Large intestine (tissue), 3 donors: ENCODE measurements at regions not wholly inside any gene's neighbourhood (a gene's known extent, or its start where the extent isn't known, plus 50 kb on each side); places are given as distances from the start of the nearest gene placed in this dataset.
"Not testable (repeated sequence)": the region's sequence is repeated elsewhere in the genome, so short reads cannot be mapped to it uniquely, and the experiment has no call there.

Experiments used
- DNase-seq, 2 donors: peaks; one replicate each; pipeline versions ENCODE4 v3.0.0 to v3.0.0-alpha.2; 2013
- H3K27ac ChIP-seq: one replicate; pipeline ENCODE4 v1.5.1; 2013; ENCODE audit warnings: low read length
- H3K27me3 ChIP-seq: 2 replicates; pipeline ENCODE4 v1.6.1; 2013; ENCODE audit warnings: low read length; ENCODE audit not compliant: control insufficient read depth, insufficient read depth
- H3K36me3 ChIP-seq: 2 replicates; pipeline ENCODE4 v1.6.1; 2013; ENCODE audit warnings: low read length; ENCODE audit not compliant: control insufficient read depth, insufficient read depth
- H3K4me1 ChIP-seq: one replicate; pipeline ENCODE4 v1.6.1; 2013; ENCODE audit warnings: low read length; ENCODE audit not compliant: control insufficient read depth, insufficient read depth
- H3K4me3 ChIP-seq: one replicate; pipeline ENCODE4 v1.5.1; 2013; ENCODE audit warnings: low read length
- H3K9me3 ChIP-seq: one replicate; pipeline ENCODE4 v1.6.1; 2013; ENCODE audit warnings: mild to moderate bottlenecking, low read depth, low read length, moderate library complexity; ENCODE audit not compliant: control insufficient read depth
- WGBS: methylation state at CpG from one replicate; pipeline ENCODE4 v1.1.5; 2013; ENCODE audit warnings: low lambda C conversion rate; ENCODE audit not compliant: insufficient coverage; 5-methylcytosine and 5-hydroxymethylcytosine counted together

DNA sequence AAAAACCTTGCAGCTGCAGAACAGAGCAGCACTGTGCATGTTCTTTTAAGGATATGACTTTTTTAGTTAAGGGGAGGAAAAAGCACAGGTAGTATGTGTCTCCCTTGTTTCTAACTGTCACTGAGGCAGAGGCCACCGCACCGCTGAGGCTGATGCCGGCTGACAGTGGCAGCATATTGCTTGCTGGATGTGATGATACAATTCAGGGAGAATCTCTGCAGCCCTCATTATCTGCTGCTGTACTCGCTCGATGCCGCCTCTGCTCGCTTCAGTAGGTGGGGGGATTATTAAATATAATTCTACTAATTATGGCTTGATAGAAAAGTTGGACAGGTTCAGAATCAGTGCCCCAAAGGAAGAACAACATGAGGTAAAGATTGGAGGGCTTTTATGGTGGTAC, 378.8 kb upstream of the NOCT start:
- no peak overlapping the region for H3K4me3 ChIP-seq
- no peak overlapping the region for H3K27ac ChIP-seq
- H3K36me3 ChIP-seq, result no peaks in the 10 kb centered on the region
- H3K4me1 ChIP-seq, result no peaks in the 10 kb centered on the region
- no CpG with 5 or more reads among the region's 7 CpGs for WGBS
- DNase-seq, result no peak
- no peaks in the 10 kb centered on the region for H3K9me3 ChIP-seq
- no peaks in the 10 kb centered on the region for H3K27me3 ChIP-seq

DNA sequence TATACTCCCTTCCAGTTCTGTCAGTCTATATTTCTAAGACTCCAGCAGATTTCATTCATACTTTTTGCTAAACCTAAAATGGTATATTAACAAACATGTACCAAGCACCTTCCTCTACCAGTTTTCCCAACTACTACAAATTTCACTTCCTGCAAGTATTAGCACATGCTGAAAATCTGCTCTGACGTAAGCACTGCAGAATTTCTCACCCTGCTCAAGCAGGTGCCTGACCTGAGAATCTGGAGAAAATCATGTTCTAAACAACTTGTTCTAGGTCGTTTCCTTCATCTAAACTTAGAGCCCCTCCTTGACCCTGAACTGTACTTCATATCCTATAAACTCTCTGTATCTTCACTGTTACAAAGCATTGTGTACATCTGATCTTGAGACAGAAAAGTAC, 380.7 kb upstream of the NOCT start:
- Histone ChIP-seq H3K4me3 (no peak overlapping the region), H3K27ac (no peak overlapping the region), H3K36me3 (no peaks in the 10 kb centered on the region), H3K27me3 (no peaks in the 10 kb centered on the region), H3K4me1 (no peaks in the 10 kb centered on the region), H3K9me3 (no peaks in the 10 kb centered on the region)
- WGBS, result no CpG with 5 or more reads among the region's 2 CpGs
- DNase-seq, result no peak

DNA sequence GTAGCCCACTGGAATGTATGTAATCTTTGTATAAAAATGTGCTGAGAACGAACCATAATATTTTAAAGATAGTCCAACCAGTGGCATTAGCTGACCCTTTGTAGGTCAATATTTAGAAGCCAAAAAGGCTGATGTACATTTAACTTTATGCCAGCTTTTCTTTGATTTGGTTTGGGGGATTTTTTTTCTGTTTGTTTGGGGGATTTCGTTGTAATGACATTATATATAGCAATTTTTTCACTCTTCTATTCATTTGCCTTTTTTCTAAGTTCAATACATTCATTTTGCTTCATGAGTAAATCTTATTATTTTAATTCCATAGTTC, 382.0 kb upstream of the NOCT start:
- 83% methylated on average over 2 of the region's 2 CpGs for WGBS
- Histone ChIP-seq H3K27ac (no peak overlapping the region), H3K27me3 (no peaks in the 10 kb centered on the region), H3K9me3 (no peaks in the 10 kb centered on the region), H3K4me3 (no peak overlapping the region), H3K36me3 (no peaks in the 10 kb centered on the region), H3K4me1 (no peaks in the 10 kb centered on the region)
- no peak for DNase-seq

DNA sequence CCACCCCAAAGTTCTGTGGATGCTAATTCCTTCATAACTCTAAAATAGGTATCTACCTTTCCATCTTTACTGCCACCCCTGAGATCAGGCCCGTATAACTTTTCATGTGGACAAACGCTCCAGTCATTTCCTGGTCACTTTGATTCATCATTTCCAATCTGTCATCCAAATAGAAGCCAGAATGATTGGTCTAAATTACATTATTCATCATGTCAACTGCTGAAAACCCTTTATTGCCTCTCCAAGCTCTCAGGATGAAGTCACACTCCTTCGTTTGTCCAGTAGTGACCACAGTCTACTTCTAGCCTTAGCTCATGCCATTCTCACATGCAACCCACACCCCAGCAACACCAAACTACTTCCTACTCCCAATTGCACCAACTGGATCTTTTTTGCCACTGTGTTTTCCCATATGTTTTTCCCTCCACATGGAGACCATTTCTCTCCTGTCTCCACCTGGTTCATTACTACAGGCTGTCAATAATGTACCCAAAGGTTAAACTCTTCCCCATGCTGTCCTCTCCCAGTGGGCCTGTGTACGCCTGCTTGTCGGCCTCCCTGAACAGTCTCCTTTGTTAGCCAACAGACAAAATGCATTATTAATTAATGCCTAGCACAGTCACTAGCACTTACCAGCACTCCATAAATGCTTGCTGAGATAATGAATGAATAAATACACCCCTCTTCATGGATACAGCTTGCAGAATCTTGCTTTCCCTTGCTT, 382.6 kb upstream of the NOCT start:
- 81% methylated on average over 2 of the region's 5 CpGs for WGBS
- DNase-seq, result no peak
- Histone ChIP-seq H3K9me3 (no peaks in the 10 kb centered on the region), H3K36me3 (no peaks in the 10 kb centered on the region), H3K27ac (no peak overlapping the region), H3K4me1 (no peaks in the 10 kb centered on the region), H3K27me3 (no peaks in the 10 kb centered on the region), H3K4me3 (no peak overlapping the region)

DNA sequence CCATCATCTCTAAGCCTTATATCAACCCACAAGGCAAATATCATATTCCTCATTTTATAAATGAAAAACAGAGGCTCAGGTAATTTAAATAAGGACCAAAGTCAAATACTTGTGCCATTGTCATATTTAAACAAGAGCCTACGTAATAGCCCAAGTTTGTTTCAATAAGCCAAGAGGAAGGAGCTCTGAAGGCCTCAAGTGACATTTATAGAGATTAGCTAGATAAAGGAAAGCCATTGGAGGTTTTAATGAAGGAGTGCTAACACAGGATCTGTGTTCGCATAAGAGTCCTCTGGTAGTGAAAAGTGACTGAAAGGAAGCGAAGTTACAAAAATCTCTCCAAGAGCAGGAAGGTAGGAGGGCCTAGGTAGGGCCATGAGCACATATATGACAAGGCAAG, 384.9 kb upstream of the NOCT start:
- H3K36me3 ChIP-seq, result no peaks in the 10 kb centered on the region
- H3K4me1 ChIP-seq, result no peaks in the 10 kb centered on the region
- no peaks in the 10 kb centered on the region for H3K27me3 ChIP-seq
- 90% methylated on average over 3 of the region's 3 CpGs for WGBS
- DNase-seq, result no peak
- no peak overlapping the region for H3K4me3 ChIP-seq
- H3K27ac ChIP-seq, result no peak overlapping the region
- no peaks in the 10 kb centered on the region for H3K9me3 ChIP-seq

DNA sequence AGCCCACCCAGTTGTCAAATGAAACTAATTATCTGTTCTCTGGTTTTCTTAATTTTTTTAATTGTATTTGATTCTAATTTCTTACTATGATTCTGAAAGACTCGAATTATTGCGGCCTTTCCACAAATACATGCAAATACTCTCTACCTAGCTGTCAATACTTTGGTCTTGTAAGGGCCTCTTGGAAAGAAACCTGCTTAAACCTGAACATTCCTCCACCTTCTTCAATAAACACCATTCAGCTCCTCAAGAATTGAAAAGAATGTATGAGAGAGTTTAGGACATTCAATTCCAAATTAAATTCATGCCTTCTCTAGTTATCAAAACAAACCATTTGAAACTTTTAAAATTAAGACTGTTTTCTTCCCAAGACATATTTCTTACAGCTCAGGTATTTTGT, 385.9 kb upstream of the NOCT start:
- Histone ChIP-seq H3K4me3 (no peak overlapping the region), H3K9me3 (no peaks in the 10 kb centered on the region), H3K27ac (no peak overlapping the region), H3K27me3 (no peaks in the 10 kb centered on the region), H3K4me1 (no peaks in the 10 kb centered on the region), H3K36me3 (no peaks in the 10 kb centered on the region)
- WGBS, result 100% methylated on average over 1 of the region's 2 CpGs
- DNase-seq, result no peak

DNA sequence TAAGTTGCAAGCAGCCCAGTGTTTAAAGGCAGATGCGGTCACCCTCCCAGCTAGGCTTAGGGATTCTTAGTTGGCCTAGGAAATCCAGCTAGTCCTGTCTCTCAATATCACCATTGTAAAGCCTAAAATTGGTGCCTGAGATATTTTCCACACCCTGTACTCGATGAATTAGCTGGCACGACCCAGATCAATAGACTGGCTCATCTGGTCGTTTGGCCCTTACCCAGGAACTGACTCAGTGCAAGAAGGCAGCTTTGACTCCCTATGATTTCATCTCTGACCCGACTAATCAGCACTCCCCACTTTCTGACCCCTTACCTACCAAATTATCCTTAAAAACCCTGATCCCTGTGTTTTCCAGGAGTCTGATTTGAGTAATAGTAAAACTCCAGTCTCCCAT, 384.9 kb upstream of the SLC7A11 start:
- no peak overlapping the region for H3K4me3 ChIP-seq
- H3K9me3 ChIP-seq, result no peaks in the 10 kb centered on the region
- H3K36me3 ChIP-seq, result no peaks in the 10 kb centered on the region
- H3K27ac ChIP-seq, result no peak overlapping the region
- H3K27me3 ChIP-seq, result no peaks in the 10 kb centered on the region
- no peaks in the 10 kb centered on the region for H3K4me1 ChIP-seq
- WGBS, result no CpG with 5 or more reads among the region's 5 CpGs
- DNase-seq, result no peak

DNA sequence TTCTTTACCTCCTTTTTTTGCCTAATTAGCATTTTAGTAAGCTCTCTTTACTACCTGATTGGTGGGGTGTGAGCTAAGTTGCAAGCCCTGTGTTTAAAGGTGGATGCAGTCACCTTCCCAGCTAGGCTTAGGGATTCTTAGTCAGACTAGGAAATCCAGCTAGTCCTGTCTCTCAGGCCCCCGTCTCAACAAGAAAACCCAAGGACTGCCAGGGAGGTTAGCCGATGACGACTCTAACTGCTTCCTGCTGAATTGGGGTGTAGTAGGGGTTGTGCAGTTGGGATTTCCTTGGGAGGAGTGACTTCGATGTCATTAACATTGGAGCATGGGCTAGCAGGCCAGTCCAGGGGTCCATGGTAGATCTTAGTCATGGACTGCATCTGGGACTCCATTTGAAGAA, 380.2 kb upstream of the SLC7A11 start:
- not testable (repeated sequence) for H3K27me3 ChIP-seq, H3K27ac ChIP-seq, H3K9me3 ChIP-seq, H3K4me3 ChIP-seq, DNase-seq, H3K36me3 ChIP-seq, H3K4me1 ChIP-seq
- no CpG with 5 or more reads among the region's 4 CpGs for WGBS

DNA sequence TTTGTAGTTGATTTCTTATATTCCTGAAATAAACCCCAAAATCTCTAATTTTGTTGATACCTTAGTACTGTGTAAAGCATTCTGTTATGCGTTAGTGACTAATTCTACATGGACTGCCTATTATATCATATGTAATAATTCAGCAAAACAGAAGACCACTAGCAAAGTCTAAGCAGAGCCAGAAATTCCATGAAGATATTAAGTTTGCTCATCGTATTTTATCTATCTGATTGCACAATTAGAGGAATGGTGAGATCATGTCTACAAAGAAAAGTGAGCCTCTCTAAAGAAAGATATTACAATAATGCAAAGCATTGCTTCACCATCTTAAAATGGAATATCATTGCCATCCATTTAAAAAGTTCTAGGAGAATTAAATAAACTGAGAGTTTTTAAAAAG, 374.6 kb upstream of the SLC7A11 start:
- H3K4me1 ChIP-seq, result no peaks in the 10 kb centered on the region

DNA sequence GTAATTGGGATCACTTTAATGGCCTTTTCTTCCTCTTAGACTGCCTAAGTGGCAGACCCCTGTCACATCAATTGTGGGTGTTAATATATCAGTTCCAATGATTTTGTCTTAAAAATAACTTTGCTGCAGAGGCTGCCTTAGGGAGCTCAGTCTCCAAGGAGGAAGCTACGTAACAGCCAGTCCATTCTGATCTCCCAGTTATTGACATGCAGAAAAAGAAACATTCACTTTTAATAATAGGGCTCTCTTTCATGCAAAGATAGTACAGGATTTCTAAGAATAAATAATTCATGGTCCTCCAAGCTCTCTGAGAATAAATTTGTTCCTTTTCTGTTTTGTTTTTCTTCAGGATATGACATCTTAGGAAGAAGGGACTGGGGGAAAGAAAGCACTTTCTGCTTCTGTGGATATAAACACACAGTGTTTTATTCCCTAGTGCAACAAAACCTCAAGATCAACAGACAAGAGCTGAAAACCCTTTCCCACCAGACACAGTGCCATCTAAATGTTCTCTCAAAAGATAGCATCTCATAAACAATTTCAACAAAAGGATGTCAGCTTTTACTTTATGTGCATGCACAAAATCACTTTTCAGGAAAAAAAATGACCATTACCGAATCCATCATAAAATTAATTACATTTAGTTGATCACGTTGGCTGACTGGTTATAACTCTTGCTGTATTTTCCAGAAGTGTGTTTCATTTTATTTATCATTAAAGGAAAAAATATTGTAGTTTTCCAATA, 372.4 kb upstream of the SLC7A11 start:
- 80% methylated on average over 1 of the region's 3 CpGs for WGBS

More for the DNA sequence above, 374.6 kb upstream of the SLC7A11 start:
- Histone ChIP-seq H3K36me3 (no peaks in the 10 kb centered on the region), H3K27ac (no peak overlapping the region), H3K27me3 (no peaks in the 10 kb centered on the region), H3K9me3 (no peaks in the 10 kb centered on the region), H3K4me3 (no peak overlapping the region)
- 86% methylated on average over 1 of the region's 2 CpGs for WGBS
- DNase-seq, result no peak

DNA sequence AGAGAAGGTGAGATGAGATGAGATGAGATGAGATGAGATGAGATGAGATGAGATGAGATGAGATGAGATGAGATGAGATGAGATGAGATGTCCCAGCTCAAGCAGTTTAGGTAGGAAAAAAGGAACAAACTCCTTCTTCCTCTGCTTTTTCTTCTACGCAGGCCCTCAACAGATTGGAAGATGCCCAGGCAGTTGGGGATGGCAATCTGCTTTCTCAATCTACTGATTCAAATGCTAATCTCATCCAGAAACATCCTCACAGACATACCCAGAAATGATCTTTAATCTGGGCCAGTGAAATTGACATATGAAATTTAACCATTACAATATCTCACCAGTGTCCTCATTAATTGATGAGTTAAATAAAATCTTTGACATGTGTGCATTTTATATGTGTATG, 370.3 kb upstream of the SLC7A11 start:
- H3K27ac ChIP-seq, result no peak overlapping the region
- DNase-seq, result no peak
- no peaks in the 10 kb centered on the region for H3K27me3 ChIP-seq
- no peaks in the 10 kb centered on the region for H3K36me3 ChIP-seq
- H3K9me3 ChIP-seq, result no peaks in the 10 kb centered on the region
- H3K4me3 ChIP-seq, result no peak overlapping the region
- no CpG with 5 or more reads among the region's 1 CpG for WGBS
- no peaks in the 10 kb centered on the region for H3K4me1 ChIP-seq

More for the DNA sequence above, 372.4 kb upstream of the SLC7A11 start:
- Histone ChIP-seq H3K36me3 (no peaks in the 10 kb centered on the region), H3K9me3 (no peaks in the 10 kb centered on the region), H3K4me3 (no peak overlapping the region), H3K4me1 (no peaks in the 10 kb centered on the region), H3K27ac (no peak overlapping the region), H3K27me3 (no peaks in the 10 kb centered on the region)
- DNase-seq, result no peak
